ENCODE measurements at regions not wholly inside any gene's neighbourhood (a gene's known extent, or its start where the extent isn't known, plus 50 kb on each side); places are given as distances from the start of the nearest gene placed in this dataset.

DNA sequence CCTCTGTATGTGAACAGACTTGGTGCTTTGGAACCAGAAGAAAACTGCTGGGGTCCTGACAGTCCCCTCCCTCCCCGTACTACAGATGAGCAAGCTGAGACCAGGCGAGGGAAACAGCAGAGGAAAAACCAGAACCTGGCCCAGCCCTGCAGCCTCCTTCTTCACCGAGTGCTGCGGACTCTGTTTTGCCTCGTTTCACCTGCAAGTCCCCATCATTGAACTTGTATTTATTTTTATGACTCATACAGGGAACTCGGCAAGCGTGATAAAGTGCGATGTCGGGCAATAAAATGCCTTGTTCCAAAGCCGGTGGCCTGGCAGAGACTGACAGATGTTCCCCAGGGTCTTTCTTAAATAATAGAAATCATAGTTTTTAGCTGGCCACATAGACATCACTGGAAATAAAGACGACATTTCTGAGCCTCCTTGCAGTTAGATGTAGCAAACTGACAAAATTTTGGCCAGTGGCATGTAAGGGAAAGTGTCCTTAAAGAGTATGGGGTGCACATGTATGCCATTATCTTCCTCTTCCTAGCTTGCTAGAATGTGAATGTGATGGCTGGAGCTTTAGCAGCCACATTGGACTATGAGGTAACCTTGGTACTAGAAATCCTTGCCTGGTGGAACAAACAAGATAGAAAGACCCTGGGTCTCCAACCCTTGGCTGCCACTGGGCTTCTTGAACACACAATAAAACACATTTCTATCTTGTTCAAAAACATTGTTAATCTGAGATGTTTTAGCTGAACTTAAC lies 128.6 kb downstream of the IRF8 start:
- Mint-ChIP-seq H3K36me3 (ENCODE audit: unreplicated experiment) (no peaks in the 10 kb centered on the region), H3K4me1 (ENCODE audit: unreplicated experiment) (no peaks in the 10 kb centered on the region), H3K27ac (ENCODE audit: unreplicated experiment) (no peak overlapping the region), H3K27me3 (ENCODE audit: unreplicated experiment) (peaks cover 17% of the 10 kb centered on the region), H3K4me3 (ENCODE audit: unreplicated experiment) (no peak overlapping the region), H3K9me3 (ENCODE audit: unreplicated experiment) (peaks cover 12% of the 10 kb centered on the region)
- no peak for TF ChIP-seq CTCF (IDR thresholded peaks at IDR 0.05)
- DNase-seq (ENCODE audit: extremely low spot score, unreplicated experiment), result no peak

GRCh38 chr16:86029131-86029741 lies 130.3 kb downstream of the IRF8 start:
- no peak for DNase-seq (ENCODE audit: extremely low spot score, unreplicated experiment)

DNA sequence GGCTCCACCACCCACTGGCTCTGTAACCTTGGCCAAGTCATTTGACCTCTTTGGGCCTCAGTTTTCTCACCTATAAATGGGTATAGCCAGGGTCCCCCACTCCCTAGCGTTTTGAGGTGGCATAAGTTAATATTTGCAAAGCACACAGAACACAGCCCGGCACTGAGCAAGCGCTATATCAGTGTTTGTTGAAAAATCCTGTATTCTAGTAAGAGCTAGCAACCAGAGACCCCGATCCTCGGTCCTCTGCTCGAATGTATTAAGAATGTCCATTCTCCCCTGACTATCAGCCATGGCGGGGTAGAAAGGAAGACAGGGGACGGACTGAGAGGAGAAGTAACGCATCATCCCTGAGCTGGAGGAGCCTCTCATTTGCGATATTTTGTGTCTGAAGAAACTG lies 131.2 kb downstream of the IRF8 start:
- Mint-ChIP-seq H3K9me3 (ENCODE audit: unreplicated experiment) (no peaks in the 10 kb centered on the region), H3K36me3 (ENCODE audit: unreplicated experiment) (no peaks in the 10 kb centered on the region), H3K4me3 (ENCODE audit: unreplicated experiment) (no peak overlapping the region), H3K27ac (ENCODE audit: unreplicated experiment) (no peak overlapping the region), H3K27me3 (ENCODE audit: unreplicated experiment) (peaks cover 31% of the 10 kb centered on the region), H3K4me1 (ENCODE audit: unreplicated experiment) (no peaks in the 10 kb centered on the region)
- no peak for TF ChIP-seq CTCF (IDR thresholded peaks at IDR 0.05)
- no peak for DNase-seq (ENCODE audit: extremely low spot score, unreplicated experiment)

More at GRCh38 chr16:86029131-86029741, 130.3 kb downstream of the IRF8 start:
- no peak for TF ChIP-seq CTCF (IDR thresholded peaks at IDR 0.05)
- no peak overlapping the region for H3K4me3 Mint-ChIP-seq (ENCODE audit: unreplicated experiment)
- H3K9me3 Mint-ChIP-seq (ENCODE audit: unreplicated experiment), result peaks cover 3% of the 10 kb centered on the region
- H3K27me3 Mint-ChIP-seq (ENCODE audit: unreplicated experiment), result peaks cover 29% of the 10 kb centered on the region
- no peak overlapping the region for H3K27ac Mint-ChIP-seq (ENCODE audit: unreplicated experiment)
- no peaks in the 10 kb centered on the region for H3K36me3 Mint-ChIP-seq (ENCODE audit: unreplicated experiment)
- no peaks in the 10 kb centered on the region for H3K4me1 Mint-ChIP-seq (ENCODE audit: unreplicated experiment)

DNA sequence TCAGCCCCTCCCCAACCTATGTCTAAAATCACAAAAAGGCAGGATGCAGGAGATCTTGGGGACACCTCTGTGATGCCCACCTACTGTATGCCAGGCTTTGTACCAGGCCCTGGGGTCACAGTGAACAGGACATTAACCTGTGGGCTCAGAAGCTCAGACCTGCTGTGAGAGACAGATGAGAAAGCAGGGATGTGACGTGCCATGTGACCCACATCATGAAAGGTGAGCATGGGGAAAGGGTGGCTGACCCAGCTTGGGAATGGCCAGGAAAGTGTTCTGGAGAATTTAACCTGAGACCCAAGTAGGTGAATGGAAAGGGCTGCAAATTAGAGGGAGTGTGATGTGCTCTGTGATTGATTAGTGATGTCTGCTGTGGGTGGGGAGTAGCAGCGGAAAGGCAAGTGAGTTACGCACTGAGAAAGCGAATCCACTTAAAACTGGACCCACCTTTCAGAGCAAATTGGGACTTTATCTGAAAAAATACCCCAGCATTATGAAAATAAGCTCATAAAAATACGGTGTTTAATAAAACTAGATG lies 132.2 kb downstream of the IRF8 start:
- Mint-ChIP-seq H3K9me3 (ENCODE audit: unreplicated experiment) (no peaks in the 10 kb centered on the region), H3K4me1 (ENCODE audit: unreplicated experiment) (no peaks in the 10 kb centered on the region), H3K36me3 (ENCODE audit: unreplicated experiment) (no peaks in the 10 kb centered on the region), H3K4me3 (ENCODE audit: unreplicated experiment) (no peak overlapping the region), H3K27me3 (ENCODE audit: unreplicated experiment) (peaks cover 31% of the 10 kb centered on the region), H3K27ac (ENCODE audit: unreplicated experiment) (no peak overlapping the region)
- no peak for DNase-seq (ENCODE audit: extremely low spot score, unreplicated experiment)
- no peak for TF ChIP-seq CTCF (IDR thresholded peaks at IDR 0.05)

- DNase-seq (ENCODE audit: extremely low spot score, unreplicated experiment), result no peak
- no peaks in the 10 kb centered on the region for H3K36me3 Mint-ChIP-seq (ENCODE audit: unreplicated experiment)
- no peak for TF ChIP-seq CTCF (IDR thresholded peaks at IDR 0.05)
- H3K27me3 Mint-ChIP-seq (ENCODE audit: unreplicated experiment), result peaks cover 28% of the 10 kb centered on the region
- no peak overlapping the region for H3K4me3 Mint-ChIP-seq (ENCODE audit: unreplicated experiment)
- H3K4me1 Mint-ChIP-seq (ENCODE audit: unreplicated experiment), result no peaks in the 10 kb centered on the region
- no peak overlapping the region for H3K27ac Mint-ChIP-seq (ENCODE audit: unreplicated experiment)
- no peaks in the 10 kb centered on the region for H3K9me3 Mint-ChIP-seq (ENCODE audit: unreplicated experiment)
Measured at GRCh38 chr16:86033016-86033474, 134.1 kb downstream of the IRF8 start.
